NCI-H187 treated with DMSO at 0.1 percent for 48 hours (cell line): ENCODE measurements at regions not wholly inside any gene's neighbourhood (a gene's known extent, or its start where the extent isn't known, plus 50 kb on each side); places are given as distances from the start of the nearest gene placed in this dataset.
"Not testable (repeated sequence)": the region's sequence is repeated elsewhere in the genome, so short reads cannot be mapped to it uniquely, and the experiment has no call there.

Experiments
- DNase-seq: peaks from one replicate; lab custom pipeline; 2025; lab: John Stamatoyannopoulos, UW

DNA sequence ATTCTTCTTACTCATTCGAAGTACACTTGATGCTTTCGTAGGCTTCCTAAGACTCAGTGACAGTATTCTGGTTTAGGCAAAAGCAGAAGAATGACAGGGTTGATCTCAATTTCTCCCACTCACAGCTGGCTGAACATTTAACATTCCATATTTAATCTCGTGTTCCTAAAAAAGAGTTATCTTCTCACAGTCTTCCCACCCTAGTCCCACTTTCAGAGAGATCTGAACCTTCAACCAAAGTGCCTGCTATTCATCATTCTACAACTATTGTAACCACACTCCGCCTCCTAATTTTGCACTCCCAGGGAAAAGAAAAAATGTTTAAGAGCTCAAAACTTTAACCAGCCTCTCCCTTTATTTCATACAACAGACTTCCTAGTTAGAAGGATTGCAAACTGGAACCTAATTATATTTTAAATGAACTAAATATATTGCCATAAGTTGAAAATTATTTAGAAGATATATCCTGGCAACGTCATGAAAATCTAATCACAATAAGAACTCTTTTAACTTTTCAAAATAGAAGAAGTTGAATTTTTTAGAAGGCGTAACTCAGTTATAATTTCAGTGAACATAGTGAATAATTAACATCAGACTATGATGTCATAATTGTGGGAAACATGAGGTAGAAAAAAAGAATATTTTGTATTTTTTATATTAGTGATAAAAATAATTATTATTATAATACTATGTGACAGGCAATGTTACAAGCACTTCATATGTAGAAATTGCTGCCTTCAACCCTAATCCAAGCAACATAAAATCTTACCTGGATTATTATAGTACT is 540.9 kb upstream of the ADGRL2 start:
- no peak for DNase-seq

DNA sequence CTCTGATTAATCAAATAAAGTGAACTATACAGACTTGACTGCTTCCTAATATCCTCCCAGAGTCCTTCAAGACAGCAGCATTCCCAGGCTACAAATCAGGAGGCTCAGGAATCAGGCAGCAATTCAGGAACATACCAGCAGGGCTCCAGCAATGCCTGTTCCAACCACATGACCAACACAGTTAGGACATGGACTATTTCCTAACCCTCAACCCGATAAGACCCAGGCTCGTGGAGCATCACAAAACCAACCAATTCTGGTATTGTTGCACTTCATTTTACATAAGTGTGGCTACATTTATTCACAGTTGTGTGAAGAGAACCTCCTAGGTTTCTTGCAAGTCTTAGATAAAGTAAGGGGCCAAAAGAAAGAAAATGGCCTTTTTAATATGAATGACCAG is 546.2 kb upstream of the ADGRL2 start:
- DNase-seq: no peak

DNA sequence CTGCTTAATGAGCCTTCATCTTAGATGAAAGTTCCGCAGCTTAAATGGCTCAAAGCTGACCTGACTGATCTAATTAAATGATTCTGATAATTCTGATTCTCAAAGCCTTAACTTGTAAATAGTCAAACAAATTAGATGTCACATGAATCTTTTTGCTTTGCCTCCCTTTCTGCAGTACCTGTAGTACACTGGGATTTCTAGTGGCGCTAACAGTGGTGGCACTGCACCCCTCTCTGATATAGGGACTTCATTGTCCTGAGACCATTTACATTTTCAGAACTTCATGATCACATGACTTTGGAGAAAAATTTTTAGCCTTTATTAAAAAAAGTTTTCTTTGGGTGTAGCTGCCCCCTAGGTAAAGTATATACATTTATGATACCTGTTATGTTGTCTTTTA is 546.7 kb upstream of the ADGRL2 start:
- DNase-seq: no peak

DNA sequence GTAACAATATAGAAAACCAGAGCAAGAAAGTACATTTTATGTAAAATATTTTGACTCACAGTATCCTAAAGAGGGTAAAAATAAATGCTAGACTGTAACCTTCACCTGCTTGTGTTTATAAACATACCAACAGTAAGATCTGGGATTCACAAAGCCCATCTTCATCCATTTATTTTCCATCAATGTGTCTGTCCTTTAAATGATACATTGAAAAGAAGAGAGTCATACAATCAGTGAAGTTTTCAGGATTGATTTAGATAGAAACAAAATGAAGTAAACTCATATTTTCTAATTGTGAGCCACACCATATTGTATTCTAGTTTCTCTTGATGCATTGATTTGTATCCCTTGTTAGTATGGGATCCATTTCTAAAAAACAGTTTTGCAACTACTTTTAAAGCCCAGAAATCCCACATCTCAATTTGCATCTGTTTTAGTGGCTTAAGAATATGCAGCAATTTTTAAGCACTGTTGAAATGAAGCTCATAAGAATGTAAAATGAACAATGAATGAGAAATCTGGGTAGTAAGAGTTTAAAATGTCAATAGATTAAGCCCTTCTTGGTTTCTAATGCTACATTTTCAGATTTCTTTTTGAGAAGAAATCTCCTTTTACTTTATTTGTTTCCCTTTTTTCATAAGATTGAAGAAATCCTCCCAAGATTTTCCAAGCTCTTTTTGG is 548.1 kb upstream of the ADGRL2 start:
- DNase-seq: no peak

DNA sequence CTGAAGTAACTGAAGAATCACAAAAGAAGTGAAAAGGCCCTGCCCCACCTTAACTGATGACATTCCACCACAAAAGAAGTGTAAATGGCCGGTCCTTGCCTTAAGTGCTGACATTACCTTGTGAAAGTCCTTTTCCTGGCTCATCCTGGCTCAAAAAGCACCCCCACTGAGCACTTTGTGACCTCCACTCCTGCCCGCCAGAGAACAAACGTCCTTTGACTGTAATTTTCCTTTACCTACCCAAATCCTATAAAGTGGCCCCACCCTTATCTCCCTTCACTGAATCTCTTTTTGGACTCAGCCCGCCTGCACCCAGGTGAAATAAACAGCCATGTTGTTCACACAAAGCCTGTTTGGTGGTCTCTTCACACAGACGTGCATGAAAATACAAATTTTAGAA is 549.9 kb upstream of the ADGRL2 start:
- DNase-seq: not testable (repeated sequence)

DNA sequence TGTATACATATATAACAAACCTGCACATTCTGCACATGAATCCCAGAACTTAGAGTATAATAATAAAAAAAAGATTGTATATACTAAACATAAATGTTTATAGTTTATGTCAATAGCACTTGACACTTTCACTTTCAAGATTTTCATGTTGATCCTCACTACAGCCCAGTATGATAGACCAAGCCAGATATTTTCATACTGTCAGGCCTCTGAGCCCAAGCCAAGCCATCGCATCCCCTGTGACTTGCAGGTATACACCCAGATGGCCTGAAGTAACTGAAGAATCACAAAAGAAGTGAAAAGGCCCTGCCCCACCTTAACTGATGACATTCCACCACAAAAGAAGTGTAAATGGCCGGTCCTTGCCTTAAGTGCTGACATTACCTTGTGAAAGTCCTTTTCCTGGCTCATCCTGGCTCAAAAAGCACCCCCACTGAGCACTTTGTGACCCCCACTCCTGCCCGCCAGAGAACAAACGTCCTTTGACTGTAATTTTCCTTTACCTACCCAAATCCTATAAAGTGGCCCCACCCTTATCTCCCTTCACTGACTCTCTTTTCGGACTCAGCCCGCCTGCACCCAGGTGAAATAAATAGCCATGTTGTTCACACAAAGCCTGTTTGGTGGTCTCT is 555.5 kb upstream of the ADGRL2 start:
- not testable (repeated sequence) for DNase-seq

DNA sequence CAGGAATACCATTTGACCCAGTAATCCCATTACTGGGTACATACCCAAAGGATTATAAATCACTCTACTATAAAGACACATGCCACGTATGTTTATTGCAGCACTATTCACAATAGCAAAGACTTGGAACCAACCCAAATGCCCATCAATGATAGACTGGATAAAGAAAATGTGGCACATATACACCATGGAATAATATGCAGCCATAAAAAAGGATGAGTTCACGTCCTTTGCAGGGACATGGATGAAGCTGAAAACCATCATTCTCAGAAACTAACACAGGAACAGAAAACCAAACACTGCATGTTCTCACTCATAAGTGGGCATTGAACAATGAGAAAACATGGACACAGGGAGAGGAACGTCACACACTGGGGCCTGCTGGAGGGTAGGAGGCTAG is 556.1 kb upstream of the ADGRL2 start:
- DNase-seq: not testable (repeated sequence)

DNA sequence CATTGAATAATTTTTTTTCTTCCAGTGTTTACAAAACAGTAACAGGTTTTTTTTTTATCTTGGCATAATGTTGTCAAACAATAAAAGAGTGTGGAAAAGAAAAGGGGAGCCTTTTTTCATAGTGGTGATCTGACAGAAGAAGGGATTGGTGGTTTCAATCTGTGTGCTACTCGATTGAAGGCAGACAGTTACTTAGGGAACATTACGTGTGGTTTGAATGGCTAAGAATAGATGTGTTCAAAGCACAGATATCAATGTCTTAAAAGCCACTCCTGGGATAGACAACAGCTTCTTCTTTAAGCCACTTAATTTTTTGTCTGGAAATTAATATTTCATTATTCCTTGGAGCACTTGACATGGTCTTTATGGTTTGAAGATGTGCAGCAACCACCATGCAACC is 558.6 kb upstream of the ADGRL2 start:
- DNase-seq: no peak

DNA sequence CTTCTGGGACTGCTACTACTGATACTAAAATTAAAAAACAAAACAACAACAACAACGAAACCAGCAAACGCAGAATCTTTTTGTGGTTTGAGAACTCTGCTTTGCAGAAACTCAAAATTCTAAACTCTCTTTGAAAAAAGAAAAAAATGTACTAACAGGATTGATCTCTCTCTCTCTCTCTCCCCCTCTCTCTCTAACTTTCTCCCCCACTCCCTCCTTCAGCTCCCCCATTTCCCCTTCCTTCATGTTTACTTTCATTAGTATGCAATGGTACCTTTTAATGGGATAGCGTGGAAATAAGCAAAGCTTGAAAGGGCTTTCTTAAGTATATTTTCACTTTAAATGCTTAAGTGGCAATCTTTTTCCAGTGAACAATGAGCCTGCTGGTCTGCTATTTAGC is 562.6 kb upstream of the ADGRL2 start:
- no peak for DNase-seq

DNA sequence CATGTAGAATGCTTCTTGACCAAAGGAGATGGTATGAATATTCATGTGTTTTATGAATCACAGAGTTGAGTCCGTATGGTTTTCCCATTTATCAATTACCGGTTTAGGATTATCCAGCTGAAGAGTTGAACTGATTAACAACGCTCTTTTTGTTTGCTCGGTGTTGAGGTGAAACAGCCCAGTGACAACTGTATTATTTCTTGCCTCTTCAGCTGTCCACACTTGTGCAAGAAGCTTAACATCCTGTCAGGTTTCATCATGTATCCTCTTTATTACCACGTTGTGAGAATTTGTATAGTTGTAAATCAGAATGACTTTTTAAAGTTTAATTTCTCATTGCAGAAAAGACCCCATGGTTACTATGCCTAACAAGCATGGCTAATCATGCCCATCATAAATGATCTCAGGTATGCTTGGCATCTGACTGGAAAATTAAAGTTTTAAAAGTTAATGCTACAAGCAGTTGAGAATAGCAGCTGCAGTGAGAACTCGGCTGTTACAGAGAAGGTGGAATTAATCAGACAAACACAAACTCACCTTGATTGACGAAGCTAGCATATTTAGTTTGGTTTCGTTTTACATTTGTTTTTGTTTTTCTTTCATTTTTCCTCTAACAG is 563.2 kb upstream of the ADGRL2 start:
- DNase-seq: no peak

DNA sequence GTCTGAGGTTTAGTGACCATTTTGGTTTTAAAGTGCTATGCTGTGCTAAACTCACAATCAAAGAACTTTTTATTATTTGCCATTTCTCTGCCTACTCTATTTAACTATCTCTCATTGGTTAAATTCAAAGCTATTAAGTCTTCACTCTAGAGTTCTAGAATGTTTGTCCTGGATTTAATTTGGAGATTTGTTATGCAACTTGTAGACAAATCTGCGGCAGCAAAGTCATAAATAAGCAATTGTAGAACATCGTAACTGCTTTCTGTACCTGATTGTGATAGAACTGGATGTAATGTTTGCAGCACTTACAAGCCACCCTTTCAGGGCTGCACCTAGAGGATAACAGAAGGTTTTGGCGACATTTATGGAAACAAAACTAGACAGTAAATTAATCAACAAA is 566.5 kb upstream of the ADGRL2 start:
- no peak for DNase-seq

DNA sequence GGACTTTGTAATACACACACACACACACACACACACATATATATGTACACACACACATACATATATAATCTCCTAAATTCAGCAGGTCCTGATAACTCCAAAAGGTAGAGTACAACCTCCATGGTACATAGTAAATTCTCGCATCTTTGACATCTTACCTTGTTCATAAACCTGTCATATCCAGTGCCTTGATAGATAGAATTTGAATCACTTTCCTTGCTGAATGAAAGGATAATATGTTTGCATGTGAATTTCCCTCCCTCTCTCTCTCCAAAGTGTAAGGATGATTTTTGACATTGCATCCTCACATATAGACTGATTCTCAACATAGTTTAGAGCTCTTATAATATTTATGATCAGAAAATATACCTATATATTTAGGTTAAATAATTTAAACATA is 567.1 kb upstream of the ADGRL2 start:
- no peak for DNase-seq

DNA sequence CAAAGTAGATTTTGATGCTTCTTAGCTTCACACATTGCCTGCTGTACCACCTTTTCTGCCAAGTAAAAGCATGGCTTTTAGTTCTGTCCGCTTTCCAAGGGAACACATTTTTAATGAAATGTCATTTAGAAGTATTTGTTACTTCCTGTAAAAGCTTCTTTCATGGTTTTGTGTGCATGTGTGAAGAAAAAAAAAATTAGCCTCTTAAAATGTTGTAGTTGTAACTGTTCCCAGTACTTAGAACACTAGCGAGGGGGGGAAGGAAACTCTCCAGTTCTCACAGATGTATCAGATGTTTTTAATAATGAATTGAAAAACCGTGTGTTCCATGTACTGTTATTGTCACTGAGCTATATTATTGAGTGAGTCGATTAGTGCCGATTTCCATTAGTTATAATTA is 568.3 kb upstream of the ADGRL2 start:
- DNase-seq: no peak

DNA sequence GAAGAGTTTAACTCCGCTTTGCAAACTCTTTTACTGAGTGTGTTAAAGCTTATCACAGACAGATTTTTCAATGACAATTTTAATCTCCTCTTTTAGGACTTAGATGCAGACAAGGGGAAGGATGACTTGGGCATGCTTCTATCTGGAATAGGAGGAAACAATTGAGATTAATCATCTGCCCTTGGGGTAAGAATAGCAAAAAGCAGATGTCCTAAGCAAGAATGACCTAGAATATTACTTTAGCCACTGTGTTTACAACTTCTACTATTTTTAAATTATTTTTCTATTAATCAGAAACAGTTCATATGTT is 569.0 kb upstream of the ADGRL2 start:
- DNase-seq: no peak

DNA sequence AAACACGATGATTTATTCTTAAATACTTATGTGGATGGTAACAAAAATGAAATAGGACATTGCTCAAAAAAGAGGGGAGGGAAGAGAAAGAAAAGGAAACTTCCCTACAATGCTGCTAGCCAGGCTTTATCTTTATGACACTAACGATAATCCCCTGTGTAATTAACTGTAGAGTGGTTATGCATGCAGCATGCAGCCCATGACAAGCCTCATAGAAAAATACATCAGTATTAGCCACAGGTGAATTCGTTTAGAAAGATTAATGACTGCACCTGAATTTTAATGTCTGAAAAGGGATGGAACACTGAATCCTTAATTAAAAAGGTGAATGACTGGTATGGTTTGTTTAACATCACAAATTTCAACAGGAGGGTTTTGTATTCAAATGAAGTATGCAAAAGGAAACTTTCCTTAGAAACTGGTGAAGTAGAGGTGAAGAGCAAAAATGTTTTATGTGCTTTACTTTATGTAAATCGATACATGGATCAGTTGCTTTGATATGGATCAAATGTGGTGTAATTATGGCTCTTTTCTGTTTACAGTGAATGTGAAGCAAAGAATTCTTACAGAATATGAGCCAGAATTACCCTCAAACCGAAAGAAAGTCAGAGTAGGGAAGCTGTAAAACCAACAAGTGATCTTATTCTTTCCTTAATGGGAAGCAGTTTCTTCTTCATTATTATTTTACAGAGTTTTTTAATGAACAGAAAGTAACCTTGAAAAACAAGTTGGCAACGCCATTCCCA is 569.6 kb upstream of the ADGRL2 start:
- DNase-seq: no peak

DNA sequence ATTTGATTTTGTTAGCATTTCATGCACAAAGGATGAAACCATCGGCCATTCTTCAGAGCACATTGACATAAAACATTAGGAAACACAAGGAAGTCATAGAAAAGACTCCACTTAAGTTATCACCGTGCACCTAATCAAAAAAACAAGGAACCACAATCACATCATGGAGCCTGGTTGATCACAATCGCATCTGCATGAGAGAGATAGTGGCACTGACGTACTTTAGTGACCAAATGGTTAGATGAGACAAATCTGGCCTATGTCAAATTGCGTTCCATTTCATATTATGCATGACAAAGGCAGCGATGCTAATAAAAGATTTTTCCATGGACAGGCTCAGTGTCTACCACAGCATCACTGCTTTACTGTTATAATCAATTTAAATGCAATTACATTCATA is 571.8 kb upstream of the ADGRL2 start:
- no peak for DNase-seq

DNA sequence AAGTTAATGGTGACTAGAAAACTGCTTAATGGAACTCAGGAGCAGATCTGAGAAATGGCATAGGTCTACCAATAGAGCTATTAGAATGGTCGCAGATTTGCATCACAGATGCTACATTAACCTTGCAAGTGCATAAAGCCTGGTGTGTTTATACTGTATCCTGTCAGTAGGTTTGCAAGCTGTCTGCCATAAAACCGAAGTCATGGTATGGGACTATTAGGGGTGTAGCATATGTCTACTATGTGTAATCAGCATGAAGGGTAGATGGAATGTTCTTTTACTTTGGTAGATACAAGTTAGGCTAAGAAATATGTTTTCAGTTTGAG is 574.2 kb upstream of the ADGRL2 start:
- DNase-seq: no peak

DNA sequence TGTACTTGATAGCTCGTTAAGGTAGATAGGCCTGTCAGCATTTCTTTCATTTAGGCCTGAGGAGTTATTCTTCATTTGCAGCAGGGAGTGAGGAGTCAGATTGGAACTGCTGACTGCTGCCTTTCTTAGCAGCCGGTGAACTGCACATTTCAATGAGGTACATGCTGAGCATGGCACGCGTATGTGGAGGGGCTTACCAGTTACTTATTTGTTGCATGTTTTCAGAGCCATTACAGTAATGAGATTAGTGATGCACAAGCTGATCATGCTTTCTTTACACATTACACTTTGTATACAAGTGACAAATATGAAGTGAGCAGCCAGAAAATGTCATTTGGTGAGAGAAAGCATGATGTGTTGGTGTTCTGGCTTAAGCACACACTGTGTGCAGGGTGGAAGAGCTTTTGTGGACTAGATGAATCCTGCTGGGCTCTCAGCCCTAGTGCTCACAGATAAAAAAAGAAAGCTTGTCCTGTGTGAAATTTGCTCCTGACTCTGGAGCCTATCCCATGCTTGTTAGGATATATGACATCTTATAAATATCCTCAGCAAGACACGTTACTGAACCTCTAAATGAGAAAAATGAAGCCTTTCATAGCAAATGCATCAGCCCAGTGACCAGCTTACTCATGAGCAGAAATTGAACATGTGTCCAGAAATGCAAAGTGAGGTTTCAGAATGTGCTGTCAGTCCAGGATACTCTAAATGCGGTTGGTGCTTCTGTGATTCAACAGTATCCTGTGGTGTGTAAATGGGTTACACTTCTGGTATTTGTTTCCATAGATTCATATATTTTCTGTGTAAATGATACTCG is 574.7 kb upstream of the ADGRL2 start:
- DNase-seq: no peak

DNA sequence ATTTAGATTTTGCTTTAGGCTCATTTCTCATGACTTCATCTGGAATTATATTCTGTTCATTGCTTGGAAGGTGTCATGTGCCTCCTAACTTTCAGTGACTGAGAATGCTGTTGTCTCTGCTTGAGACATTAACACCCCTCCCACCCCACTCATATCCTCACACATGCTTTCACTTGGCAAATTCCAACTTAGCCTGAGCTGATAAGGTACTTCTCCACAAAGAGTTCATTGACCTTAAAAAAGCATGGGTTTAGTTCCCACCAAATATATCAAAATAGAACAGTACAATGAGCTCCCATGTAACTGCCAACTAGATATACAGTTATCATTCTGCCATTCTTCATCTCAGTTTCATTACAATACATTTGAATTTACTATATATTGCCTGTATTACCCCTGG is 576.5 kb upstream of the ADGRL2 start:
- DNase-seq: no peak

DNA sequence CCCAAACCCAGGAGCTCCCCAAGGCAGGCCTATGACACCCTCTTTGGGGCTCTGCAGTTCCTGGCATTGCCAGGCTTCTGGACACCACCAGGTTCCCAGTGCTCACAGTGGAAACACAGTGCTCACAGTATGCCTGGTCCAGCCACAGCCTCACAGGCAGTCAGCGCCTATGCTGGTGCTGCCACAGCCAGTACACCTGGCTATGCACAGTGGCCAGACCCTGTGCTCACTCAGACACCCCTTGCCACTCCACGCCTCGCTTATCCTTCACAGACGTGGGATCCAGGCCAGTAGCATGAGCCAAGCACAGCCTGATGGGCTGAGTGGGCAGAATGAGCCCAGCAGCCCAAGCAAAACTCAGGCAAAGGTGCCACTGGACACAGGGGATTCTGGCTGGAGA is 579.2 kb upstream of the ADGRL2 start:
- DNase-seq: no peak

DNA sequence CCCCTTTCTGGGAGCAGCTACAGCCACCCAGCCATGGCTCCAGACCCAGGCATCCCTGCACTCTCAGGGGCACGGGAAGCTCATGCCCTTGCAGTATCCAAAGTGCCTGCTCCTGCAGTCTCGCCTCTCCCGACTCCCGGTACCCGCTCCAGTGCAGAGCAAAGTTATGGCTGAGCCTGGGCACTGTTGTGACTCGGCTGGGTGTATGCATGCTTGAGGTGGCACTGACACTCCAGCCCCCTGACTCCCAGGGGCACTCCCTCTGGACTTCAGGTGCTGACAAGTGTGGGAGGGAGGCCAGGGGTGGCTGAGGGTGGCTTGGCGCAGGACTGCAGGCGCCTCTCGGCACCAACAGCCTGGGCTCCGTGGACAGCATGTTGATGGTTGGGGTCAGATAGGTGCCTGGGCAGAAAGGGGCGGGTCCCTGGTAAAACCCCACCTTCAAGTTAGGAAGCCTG is 580.1 kb upstream of the ADGRL2 start:
- no peak for DNase-seq

DNA sequence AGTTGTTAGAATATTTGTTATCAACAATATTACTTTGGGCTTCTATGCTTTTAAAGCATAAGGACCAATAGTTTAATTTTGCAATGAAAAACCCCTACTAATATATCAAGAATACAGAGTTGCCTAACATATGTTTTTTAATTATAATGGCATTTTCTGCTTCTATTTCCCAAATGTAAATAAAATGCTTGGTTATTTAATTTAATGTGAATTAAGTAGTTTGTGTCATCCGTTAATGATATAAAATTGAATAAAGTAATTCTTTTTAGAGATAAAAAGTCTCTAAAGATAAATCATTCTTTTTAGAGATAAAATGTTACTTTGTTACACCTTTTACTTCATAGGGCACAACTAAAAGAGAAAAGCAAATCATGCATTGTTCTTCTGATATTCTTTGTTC is 583.7 kb upstream of the ADGRL2 start:
- DNase-seq: no peak
